Astrocyte of the spinal cord (primary cell): ENCODE measurements at regions not wholly inside any gene's neighbourhood (a gene's known extent, or its start where the extent isn't known, plus 50 kb on each side); places are given as distances from the start of the nearest gene placed in this dataset.

ENCODE experiments used
- DNase-seq: peaks from one replicate; pipeline ENCODE4 v3.0.0; 2011; ENCODE audit warnings: low read depth, low spot score
- H3K4me3 ChIP-seq: 2 replicates; pipeline ENCODE4 v1.5.1; 2011; ENCODE audit warnings: low read depth, mild to moderate bottlenecking, low read length, moderate library complexity
- CTCF ChIP-seq: IDR thresholded peaks from 2 replicates; pipeline ENCODE4 v1.5.1; 2012; ENCODE audit warnings: low read depth, mild to moderate bottlenecking, low read length, inconsistent platforms
- in situ Hi-C: cut with HindIII; loops from 2 replicates; pipeline ENCODE4 v1.10.0; 2017; ENCODE audit warnings: low sequenced_read_pairs

- H3K4me3 ChIP-seq: no peak overlapping the region
- DNase-seq: no peak
- in situ Hi-C loops: no loop called here
- no peak for TF ChIP-seq CTCF
Measured at GRCh38 chr6:50123688-50124087, 74.0 kb upstream of the DEFB112 start.

- TF ChIP-seq CTCF: no peak
- H3K4me3 ChIP-seq: no peak overlapping the region
- no peak for DNase-seq
- in situ Hi-C loops: no loop called here
Measured at GRCh38 chr6:50124572-50124971, 74.8 kb upstream of the DEFB112 start.

- H3K4me3 ChIP-seq: no peak overlapping the region
- peak; percentile 39 for TF ChIP-seq CTCF
- in situ Hi-C loops: no loop called here
- DNase-seq: peak; percentile 31
Measured at GRCh38 chr6:50128420-50129005, 78.8 kb upstream of the DEFB112 start.

GRCh38 chr6:50135968-50136367 is 86.2 kb upstream of the DEFB112 start:
- in situ Hi-C loops: no loop called here
- H3K4me3 ChIP-seq: no peak overlapping the region
- no peak for TF ChIP-seq CTCF
- no peak for DNase-seq

GRCh38 chr6:50141100-50141499 is 91.4 kb upstream of the DEFB112 start:
- DNase-seq: no peak
- no peak overlapping the region for H3K4me3 ChIP-seq
- in situ Hi-C loops: no loop called here
- TF ChIP-seq CTCF: no peak

GRCh38 chr6:50143011-50143719 is 93.4 kb upstream of the DEFB112 start:
- in situ Hi-C loops: no loop called here
- TF ChIP-seq CTCF: no peak
- no peak overlapping the region for H3K4me3 ChIP-seq
- no peak for DNase-seq
